A673 (cell line): ENCODE measurements at regions not wholly inside any gene's neighbourhood (a gene's known extent, or its start where the extent isn't known, plus 50 kb on each side); places are given as distances from the start of the nearest gene placed in this dataset.

Experiments
- BruUV-seq: library from RNA; stranded (reverse); fragments of 400-500 nt; replicated peaks from 2 replicates; lab custom pipeline; 2021; lab: Mats Ljungman, UMichigan
- CTCF ChIA-PET: fragments of 300-600 bp; sonication (Branson Sonifier 250); formaldehyde crosslinking; loops from one replicate; lab custom pipeline; 2022; ENCODE audit warnings: antibody characterized with exemption; lab: Charles Lee
- POLR2A ChIA-PET: fragments of 300-600 bp; sonication (Branson Sonifier 250); formaldehyde crosslinking; loops from one replicate; lab custom pipeline; 2022; ENCODE audit warnings: antibody characterized with exemption; ENCODE audit not compliant: low non-redundant PET; lab: Charles Lee
- DNase-seq: peaks from one replicate; pipeline ENCODE4 v3.0.0-alpha.2; 2015; ENCODE audit warnings: low spot score
- H3K27ac ChIP-seq: fragments of 200-600 bp; sonication (generic); 2 replicates; pipeline ENCODE4 v1.5.1; 2016; ENCODE audit warnings: mixed run types, low read depth, mild to moderate bottlenecking, mixed read lengths, antibody characterized with exemption, low read length; ENCODE audit not compliant: poor library complexity, severe bottlenecking
- H3K27me3 ChIP-seq: fragments of 200-600 bp; sonication (generic); replicated peaks from 2 replicates; pipeline ENCODE4 v1.6.1; 2017; ENCODE audit warnings: mixed run types, low read depth, mild to moderate bottlenecking, mixed read lengths, antibody characterized with exemption, low read length; ENCODE audit not compliant: insufficient read depth, poor library complexity
- H3K36me3 ChIP-seq: fragments of 200-600 bp; sonication (generic); 2 replicates; pipeline ENCODE4 v1.6.1; 2016; ENCODE audit warnings: mixed run types, mild to moderate bottlenecking, mixed read lengths, antibody characterized with exemption, low read length; ENCODE audit not compliant: insufficient read depth, poor library complexity, severe bottlenecking
- H3K4me1 ChIP-seq: fragments of 200-600 bp; sonication (generic); 2 replicates; pipeline ENCODE4 v1.6.1; 2017; ENCODE audit warnings: mixed run types, mild to moderate bottlenecking, mixed read lengths, antibody characterized with exemption, low read length; ENCODE audit not compliant: insufficient read depth, poor library complexity, severe bottlenecking
- H3K4me3 ChIP-seq: fragments of 200-600 bp; sonication (generic); 2 replicates; pipeline ENCODE4 v1.5.1; 2016; ENCODE audit warnings: low read depth, mixed run types, mild to moderate bottlenecking, mixed read lengths, low read length; ENCODE audit not compliant: poor library complexity, severe bottlenecking
- H3K9me3 ChIP-seq: fragments of 200-600 bp; sonication (generic); 2 replicates; pipeline ENCODE4 v1.6.1; 2016; ENCODE audit warnings: mixed run types, low read depth, mild to moderate bottlenecking, mixed read lengths, antibody characterized with exemption, low read length; ENCODE audit not compliant: poor library complexity, severe bottlenecking
- EZH2 ChIP-seq: fragments of 200-600 bp; sonication (generic); IDR thresholded peaks from 2 replicates; pipeline ENCODE4 v1.6.1; 2017; ENCODE audit warnings: borderline replicate concordance, low read depth, mild to moderate bottlenecking, mixed read lengths, antibody characterized with exemption, low read length; ENCODE audit not compliant: poor library complexity, severe bottlenecking
- intact Hi-C: fragments of 100-400 bp; cut with micrococcal nuclease; formaldehyde crosslinking; loops from one replicate; pipeline ENCODE4 v1.10.0; 2022; ENCODE audit not compliant: unreplicated experiment
- TF ChIP-seq, protein P1 (sequence below): fragments of 300-800, 200-600 bp; sonication (generic); conservative IDR thresholded peaks from 2 replicates; pipeline ENCODE4 v1.5.1; 2017; ENCODE audit warnings: low read depth, mild to moderate bottlenecking, antibody characterized with exemption, low read length, moderate library complexity, mixed read lengths

DNA sequence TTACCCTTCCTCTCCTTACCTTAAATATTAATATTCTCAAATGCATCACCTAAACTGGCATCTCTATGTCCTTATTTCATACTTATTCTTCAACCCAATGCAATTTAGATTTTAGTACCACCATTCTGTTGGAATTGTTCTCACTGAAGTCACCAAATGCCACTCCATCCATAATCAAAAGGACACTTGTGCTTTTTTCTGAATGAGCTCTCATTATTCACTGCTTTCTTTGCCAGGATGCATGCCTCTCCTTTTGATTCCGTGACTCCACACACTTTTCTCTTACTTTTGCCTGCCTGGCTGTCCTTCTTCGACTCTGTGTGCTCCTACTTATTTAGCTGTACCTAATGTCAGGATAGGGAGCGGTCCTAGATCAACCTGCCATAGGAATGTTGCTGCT lies 633.1 kb upstream of the BOD1L1 start:
- no peak for TF ChIP-seq EZH2
- TF ChIP-seq, protein P1, sequence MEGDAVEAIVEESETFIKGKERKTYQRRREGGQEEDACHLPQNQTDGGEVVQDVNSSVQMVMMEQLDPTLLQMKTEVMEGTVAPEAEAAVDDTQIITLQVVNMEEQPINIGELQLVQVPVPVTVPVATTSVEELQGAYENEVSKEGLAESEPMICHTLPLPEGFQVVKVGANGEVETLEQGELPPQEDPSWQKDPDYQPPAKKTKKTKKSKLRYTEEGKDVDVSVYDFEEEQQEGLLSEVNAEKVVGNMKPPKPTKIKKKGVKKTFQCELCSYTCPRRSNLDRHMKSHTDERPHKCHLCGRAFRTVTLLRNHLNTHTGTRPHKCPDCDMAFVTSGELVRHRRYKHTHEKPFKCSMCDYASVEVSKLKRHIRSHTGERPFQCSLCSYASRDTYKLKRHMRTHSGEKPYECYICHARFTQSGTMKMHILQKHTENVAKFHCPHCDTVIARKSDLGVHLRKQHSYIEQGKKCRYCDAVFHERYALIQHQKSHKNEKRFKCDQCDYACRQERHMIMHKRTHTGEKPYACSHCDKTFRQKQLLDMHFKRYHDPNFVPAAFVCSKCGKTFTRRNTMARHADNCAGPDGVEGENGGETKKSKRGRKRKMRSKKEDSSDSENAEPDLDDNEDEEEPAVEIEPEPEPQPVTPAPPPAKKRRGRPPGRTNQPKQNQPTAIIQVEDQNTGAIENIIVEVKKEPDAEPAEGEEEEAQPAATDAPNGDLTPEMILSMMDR = no peak
- Histone ChIP-seq H3K9me3 (no peaks in the 10 kb centered on the region), H3K36me3 (no peaks in the 10 kb centered on the region), H3K4me3 (no peak overlapping the region), H3K4me1 (peaks cover 5% of the 10 kb centered on the region), H3K27ac (no peak overlapping the region), H3K27me3 (no peaks in the 10 kb centered on the region)
- intact Hi-C loops = no loop called here
- no peak for DNase-seq
- POLR2A ChIA-PET = no interaction called here
- CTCF ChIA-PET = no interaction called here
- BruUV-seq = no TSS peak

DNA sequence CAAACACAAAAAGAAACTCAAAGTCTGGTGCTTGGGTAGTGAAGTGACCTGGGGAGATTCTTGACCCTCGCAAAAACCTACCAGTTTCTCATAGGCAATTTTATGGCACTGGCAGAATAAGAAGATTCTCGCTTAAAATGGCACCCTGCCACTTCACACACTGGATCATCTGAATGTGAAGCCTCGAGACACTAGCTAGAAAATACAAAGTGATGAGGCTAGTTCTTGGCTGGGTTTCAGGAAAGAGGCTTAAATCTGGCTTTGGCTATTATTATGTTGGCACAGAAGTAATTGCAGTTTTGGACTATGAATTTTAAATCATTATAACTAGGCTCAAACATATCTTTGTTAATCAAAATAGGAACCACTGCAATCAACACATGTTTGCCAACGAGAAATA lies 634.7 kb upstream of the BOD1L1 start:
- POLR2A ChIA-PET = no interaction called here
- TF ChIP-seq, protein P1 = no peak
- TF ChIP-seq EZH2 = no peak
- Histone ChIP-seq H3K36me3 (no peaks in the 10 kb centered on the region), H3K4me3 (no peak overlapping the region), H3K27me3 (no peaks in the 10 kb centered on the region), H3K9me3 (no peaks in the 10 kb centered on the region), H3K4me1 (peaks cover 5% of the 10 kb centered on the region), H3K27ac (no peak overlapping the region)
- intact Hi-C loops = no loop called here
- CTCF ChIA-PET = no interaction called here
- DNase-seq = peak; percentile 57
- no TSS peak for BruUV-seq

DNA sequence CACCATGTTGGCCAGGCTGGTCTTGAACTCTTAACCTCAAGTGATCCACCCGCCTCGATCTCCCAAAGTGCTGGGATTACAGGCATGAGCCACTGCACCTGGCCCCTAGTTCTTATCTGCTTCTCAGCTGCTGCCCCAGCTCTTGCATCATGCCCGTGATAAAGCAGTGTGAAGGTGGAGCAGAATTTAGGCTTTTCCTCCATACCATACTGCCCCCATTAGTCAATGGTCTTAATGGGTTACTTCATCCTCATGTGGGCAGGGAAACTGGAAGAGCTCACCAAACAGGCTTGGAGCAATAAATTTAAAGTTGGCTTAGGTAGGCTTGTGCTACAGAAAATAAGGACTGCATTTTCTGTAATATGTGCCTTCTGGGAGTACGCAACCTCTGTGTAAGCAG lies 636.9 kb upstream of the BOD1L1 start:
- no peak for DNase-seq
- H3K27ac ChIP-seq = no peak overlapping the region
- peaks cover 5% of the 10 kb centered on the region for H3K4me1 ChIP-seq
- no TSS peak for BruUV-seq
- H3K27me3 ChIP-seq = no peaks in the 10 kb centered on the region
- H3K36me3 ChIP-seq = no peaks in the 10 kb centered on the region
- H3K4me3 ChIP-seq = no peak overlapping the region
- ChIA-PET POLR2A (no interaction called here), CTCF (no interaction called here)
- TF ChIP-seq, protein P1 = no peak
- no peak for TF ChIP-seq EZH2
- H3K9me3 ChIP-seq = no peaks in the 10 kb centered on the region
- intact Hi-C loops = no loop called here
